HG03025 (cell line): ENCODE measurements at regions not wholly inside any gene's neighbourhood (a gene's known extent, or its start where the extent isn't known, plus 50 kb on each side); places are given as distances from the start of the nearest gene placed in this dataset.

Source experiments
- ATAC-seq: cut with Tn5 transposase; IDR thresholded peaks from one replicate; pipeline ENCODE4 v1.9.1; 2021; ENCODE audit warnings: mild to moderate bottlenecking, moderate library complexity; ENCODE audit not compliant: unreplicated experiment, low FRiP score

DNA sequence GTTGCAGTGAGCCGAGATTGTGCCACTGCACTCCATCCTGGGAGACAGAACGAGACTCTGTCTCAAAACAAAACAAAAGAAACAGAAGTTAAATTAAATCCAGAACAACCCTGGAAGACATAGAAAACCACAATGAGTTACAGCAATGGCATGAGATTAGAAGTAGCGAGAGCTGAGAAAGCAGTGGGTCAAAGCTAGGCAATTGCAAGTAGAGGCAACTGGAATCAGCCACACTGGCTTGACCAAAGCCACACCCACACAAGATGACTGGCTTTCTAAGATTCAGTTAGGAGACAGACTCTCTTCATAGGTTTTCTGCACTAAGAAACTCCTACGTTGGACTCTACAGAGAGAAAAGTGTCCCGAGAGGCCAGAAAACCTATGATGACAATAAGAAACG is 443.0 kb downstream of the GPM6A start:
- ATAC-seq = no peak

DNA sequence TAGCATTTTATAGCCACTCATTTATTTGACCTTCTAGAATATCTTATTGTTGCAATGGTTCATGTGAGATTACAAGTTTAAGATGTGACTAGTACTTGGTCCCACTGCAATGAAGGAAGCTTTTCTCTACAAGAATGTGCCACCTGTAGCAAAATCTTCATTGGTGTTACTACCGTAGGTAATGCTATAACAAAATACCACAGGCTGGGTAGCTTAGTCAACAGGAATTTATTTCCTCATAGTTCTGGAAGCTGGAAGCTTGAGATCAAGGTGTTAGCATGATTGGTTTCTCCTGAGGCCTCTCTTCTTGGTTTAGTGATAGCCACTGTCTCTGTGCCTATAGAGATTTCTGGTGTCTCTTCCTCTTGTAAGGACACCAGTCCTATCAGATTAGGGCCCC is 441.0 kb downstream of the GPM6A start:
- ATAC-seq = no peak

DNA sequence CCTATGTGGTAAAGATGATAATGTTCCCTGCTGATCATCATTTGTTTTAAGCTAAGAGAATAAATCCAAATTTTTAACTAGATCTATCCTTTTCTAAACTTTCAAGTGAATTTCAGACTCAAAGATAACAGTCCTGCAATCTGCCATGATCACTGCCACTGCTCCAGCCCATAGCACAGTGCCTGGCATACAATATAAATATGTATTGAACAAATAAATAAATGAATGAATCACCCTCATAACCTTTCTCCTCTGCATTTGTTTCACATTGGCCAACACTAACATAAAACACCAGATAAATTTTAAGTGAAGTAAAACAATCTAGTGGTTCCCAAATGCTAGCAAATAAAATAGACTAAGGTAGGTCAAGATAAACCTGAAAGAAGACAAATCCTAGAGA is 439.0 kb downstream of the GPM6A start:
- ATAC-seq = no peak

DNA sequence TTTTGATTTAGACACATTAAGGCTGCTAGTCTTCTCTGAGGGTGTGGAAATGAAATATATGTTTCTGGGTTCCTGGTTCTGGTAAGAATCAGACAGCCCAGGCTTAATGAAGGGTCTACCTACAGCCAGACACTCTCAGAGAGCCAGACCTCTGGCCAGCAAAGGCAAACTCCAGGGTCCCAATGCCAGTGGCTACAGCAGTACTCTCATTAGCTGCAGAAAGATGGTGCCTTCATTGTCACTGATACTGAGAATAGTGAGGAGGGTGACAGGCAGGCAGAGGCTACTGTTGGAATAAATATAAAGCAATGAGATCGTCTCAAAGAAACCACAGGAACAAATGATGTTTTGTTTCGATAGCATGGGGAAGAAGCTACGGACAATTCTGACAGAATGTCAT is 437.6 kb downstream of the GPM6A start:
- ATAC-seq = no peak

DNA sequence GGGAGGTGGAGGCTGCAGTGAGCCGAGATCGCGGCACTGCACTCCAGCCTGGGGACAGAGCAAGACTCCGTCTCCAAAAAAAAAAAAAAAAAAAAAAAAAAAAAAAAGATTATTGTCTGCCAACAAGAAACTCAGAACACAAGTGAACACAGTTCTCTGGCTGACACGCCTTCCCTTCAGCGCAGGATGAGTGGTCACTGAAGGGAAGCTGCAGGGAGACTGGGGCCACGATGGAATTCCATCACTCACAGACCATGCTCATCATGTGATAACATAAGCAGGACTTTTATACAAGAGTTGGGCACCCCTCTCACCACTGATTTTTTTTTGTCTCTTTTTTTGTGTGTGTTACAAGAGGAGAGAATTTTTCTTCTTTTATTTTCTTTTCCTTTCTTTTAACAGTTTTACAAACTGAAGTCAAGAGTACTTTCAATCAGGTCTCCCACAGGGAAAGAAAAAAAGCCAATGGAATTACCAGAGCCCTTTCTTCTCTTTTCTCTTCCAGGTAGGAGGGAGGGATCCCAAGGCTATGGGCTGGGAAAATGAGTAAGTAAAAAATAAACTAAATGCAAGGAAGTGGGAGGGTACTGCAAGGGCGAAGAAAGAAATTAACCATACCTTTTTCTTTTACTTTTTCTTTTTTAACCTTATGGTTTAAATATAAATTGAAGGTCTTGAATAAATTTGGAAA is 435.6 kb downstream of the GPM6A start:
- no peak for ATAC-seq

DNA sequence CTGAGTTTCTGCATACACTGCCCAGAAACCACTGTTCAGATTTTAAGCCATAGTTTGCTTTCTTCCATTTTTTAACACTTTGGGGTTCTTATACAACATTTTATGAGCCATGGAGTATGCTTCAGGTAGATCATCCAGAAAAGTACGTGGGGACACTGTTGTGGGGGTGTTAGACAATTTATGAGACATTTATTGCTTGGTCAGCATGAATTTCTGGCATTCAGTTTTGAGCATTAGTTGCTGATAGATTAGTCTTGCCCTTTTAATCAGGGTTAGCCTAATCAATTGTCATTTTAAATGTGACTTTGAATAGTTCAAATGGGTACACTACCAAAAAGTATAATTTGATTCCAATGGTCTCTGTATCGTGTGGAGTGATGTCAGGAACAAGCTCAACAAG is 434.9 kb downstream of the GPM6A start:
- no peak for ATAC-seq

DNA sequence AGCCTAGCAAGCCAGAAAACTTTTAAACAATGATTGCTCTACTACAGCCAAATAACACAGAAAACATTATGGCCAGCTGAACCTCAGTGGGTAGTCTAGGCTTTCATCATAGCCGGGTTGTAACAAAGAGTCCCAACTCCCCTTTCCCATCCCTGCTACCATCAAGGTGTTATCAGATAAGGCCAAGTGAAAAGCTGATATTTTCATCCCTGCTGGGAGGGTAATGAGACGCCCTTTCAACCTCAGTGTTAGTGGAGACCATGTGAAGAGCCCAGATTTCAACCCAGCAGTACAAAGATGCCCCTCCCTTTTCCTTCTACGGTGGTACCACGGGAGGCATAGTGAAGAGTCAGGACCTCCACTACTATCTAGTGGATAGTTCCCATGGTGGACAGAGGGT is 433.7 kb downstream of the GPM6A start:
- no peak for ATAC-seq

DNA sequence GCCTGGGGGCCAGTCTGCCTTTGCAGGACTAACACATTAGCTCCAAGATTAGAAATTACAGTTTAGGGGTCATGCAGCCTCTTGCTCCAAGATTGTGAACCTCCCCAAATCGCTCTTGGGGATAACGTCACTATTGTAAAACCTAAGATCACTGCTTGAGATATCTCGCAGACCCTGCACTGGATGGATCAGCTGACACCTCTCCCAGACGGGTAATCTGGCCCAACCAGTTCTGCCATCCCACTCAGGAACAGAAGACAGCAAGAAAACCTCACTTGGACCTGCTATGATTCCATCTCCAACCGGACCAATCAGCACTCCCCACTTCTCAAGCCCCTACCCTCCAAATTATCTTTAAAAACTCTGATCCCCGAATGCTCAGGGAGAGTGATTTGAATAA is 431.2 kb downstream of the GPM6A start:
- no peak for ATAC-seq

DNA sequence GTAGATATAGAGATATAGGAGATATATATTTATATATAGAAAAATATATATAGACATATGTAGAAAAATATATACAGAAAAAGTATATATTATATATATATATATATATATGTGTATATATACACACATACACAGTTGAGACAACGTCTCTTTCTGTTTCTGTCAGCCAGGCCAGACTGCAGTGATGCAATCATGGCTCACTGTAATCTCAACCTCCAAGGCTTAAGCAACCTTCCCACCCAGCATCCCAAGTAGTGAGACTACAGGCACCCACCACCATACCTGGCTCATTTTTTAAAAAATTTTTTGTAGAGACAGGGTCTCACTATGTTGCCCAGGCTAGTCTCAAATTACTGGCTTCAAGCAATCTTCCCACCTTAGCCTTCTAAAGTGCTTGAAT is 426.3 kb downstream of the GPM6A start:
- ATAC-seq = no peak

DNA sequence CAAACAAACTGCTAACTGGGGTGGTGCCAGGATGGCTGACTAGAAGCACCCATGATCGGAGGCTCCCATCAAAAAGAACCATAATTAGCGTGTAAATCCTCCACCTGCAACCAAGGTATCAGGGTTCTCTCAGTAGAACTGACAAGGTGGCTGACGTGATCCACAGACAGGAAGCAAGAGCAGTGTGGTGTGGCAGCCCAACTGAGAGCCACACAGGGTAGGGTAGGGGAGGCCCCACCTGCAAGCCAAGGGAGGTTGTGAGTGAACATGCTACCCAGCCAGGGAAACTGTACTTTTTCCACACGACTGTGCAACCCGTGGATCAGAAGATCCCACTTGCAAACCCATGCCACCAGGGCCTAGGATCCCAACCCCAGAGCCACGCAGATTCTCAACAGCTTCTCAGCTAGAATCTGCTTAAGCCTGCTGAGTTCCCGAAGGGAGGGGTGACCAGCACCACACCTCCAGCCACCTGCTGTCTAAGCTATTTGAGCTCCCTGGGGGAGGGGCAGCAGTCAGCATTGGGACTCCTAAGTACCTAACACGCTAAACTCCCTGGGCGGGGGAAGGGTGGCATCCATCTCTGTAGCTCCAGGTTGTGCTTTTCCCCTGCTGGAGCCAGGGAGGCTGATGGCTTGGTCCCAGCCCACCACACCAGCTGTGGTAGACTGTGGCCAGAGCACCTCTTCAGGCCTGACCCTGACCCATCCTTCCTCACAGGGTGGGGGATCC is 425.1 kb downstream of the GPM6A start:
- no peak for ATAC-seq

DNA sequence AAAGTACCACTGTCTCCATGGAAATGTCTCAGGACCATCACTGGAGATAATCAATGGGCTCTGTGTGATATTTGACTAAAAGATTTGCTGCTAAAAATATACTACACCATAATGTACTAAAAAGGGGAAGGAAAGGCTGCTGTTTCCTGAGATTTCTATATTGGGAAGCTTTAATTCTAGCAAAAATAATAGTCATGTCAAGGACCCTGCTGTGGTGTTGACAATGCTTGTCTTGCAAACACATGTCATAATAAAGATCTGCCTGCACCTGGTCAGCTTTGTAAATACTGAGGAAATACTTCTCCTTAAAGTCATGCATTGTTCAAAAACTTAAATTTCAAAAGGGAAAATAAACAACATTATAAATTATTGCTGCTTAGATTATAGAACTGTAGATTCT is 417.9 kb downstream of the GPM6A start:
- ATAC-seq = no peak

DNA sequence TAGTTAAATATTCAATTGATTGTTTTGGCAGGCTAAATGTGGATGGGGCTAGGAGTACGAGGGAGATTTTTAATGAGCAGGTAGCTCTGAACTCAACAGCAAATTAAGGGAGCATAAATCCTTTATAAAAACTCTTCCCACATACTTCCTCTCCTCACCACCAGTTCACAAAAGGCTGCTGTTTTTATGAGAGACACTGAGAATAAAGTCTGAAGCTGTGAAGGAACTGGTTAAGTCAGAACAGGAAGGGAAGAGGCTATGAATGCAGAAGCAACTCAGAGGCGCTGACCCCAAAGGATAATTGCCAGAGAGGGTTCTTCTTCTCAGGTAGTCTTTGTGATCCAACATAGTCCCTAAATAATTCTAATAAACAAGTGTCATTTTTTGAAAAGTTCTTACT is 406.1 kb downstream of the GPM6A start:
- no peak for ATAC-seq

DNA sequence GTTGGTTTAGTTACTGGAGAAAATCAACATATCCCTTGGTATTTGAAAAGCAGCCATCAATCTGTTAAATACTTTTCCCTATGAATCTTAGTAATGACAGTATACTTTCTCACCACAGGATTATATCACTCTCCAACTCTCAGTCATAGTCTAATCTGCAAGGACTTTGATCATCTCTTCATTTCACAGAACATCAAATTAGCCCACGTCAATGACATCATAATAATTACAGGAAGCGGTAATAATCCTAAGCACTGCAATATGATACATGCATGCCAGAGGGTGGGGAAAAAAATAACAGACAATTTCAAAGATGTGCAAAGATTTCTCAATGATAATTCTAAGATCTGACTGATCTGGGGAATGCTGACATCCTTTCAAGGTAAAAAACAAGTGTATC is 404.1 kb downstream of the GPM6A start:
- ATAC-seq = no peak

DNA sequence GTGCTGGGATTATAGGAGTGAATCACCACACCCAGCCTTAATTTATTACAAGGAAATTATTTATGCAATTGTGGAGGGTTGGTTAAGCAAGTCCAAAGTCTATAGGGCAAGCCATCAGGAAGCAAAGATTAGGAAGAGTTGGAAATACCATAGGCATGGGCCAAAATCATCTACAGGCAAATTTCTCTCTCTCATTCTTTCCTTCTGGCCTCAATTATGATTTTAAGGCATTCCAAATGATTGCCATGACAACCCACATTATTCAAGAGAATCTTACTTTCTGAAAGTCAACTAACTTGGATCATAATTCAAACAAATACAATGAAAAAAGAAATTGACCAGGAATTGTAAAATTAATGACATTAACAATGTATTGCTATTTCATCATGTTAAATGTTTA is 400.8 kb downstream of the GPM6A start:
- no peak for ATAC-seq

DNA sequence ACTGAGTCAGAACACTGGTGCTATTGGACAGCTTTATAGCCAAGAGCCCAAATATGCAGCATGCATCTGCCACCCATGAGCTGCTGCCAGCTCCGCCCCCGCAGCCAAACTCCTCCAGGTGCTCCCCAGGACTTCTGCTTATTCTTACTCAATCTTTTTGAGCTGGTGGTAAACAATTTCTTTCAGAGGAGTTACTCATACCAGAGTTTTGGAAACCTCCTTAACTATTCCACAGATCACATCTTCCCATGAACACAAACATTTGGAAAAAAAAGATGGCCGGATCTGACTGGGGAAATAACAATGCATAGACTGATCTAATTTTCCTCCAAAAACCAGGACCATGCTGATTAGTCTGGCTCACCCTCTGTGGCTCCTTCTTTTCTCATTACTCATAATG is 399.9 kb downstream of the GPM6A start:
- no peak for ATAC-seq

DNA sequence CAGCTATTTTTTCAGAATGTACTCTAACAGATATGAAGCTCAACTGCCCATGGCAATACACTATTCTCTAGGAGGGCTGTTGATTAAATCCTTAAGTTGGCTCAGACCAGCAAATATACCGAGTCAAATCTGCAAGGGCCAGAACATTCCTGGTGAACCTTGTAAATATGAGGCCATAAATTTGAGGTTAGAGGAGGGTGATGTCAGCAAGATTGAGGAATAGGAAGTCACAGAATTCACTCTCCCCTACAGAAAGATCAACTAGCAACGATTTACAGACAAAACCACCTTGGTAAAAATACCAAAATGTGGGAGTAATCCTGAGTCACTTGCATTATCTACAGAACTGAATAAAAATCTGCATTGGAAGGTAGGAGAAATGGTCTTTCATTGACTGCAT is 399.3 kb downstream of the GPM6A start:
- ATAC-seq = no peak

DNA sequence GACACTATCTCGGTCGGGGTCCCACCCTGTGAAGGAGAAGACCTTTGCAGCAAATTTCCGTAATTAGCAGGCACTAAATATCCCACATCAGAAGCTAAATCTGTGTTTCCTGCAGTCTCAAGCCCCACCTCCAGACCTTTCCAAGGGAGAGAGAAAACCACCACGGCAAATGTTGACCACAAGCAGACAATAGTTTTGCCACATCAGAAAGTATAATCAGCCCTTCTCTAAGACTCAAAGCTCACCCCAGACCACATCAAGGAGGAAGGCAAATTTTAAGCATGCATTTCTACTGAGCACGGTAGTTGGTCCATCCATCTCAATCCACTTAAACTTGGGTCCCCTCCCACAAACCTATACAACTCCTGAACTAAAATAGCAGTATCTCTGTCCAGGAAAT is 398.5 kb downstream of the GPM6A start:
- ATAC-seq = no peak

DNA sequence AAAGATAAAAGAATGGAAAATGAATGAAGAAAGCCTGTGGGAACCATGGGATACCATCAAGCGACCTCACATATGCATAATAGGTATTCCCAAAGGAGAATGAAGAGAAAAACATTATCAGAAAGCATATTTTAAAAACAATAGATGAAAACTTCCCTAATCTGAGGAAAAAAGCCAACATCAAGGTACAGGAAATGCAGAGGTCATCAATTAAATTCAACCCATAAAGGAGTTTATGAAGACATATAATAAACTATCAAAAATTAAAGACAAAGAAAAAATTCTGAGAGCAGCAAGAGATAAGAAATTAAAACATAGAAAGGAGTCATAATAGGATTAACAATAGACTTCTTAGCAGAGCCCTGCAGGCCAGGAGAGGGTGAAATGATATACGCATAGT is 397.5 kb downstream of the GPM6A start:
- no peak for ATAC-seq

DNA sequence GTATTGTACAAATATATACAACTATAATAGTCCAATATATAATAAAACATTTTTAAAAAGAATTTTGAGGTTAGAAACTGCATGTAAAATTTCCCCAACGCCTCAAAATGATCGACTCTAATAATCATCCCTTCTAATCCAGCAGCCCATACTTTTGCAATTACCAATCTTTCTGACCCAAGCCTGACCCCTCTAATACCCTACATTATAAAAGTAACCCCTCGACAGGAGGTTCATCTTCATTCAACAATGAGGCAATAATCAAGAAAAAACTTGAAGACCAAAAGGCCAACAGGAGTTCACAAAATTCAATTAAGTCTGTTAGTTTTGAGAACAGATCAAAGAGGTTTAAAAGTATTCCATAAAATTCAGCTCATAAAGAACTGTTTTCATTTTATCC is 393.5 kb downstream of the GPM6A start:
- ATAC-seq = no peak

DNA sequence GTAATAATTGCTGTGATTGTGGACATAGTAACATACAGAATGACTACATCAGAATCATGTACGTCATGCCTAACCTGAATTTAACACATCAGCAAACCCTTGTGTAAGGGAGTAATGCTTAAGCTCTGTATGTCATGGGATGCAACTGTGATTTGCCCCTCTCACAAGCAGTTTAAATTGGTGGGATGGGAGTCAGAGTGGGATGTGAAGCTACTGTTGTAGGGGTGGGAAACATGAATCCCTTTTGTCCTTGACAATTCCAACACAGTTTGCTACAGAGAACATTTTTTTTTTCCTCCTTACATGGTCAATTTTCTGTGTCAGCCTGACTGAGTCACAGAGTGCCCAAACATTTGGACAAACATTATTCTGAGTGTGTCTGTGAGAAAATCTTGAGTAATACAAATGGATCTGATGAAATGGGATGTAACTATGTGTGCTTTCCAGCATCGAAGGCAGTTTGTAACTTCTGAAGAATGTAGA is 392.8 kb downstream of the GPM6A start:
- ATAC-seq = no peak

DNA sequence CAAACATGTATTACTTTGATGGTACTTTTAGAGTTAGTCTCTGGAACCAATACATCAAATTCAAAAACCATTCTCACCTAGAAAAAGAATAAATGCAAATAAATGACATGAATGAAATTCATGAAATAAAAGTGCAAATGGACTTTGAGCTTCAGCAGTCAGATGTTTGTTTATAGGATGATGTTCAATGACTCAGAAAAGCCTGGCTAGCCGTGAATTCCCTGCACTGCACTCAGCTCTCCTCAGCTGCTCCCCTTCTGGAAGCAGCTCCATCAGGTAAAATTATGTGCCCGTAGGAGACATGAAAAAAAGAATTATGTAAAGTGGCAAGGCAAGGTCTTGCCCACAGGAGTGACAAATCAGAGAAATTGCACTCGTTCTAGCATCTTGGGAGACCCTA is 390.6 kb downstream of the GPM6A start:
- no peak for ATAC-seq

DNA sequence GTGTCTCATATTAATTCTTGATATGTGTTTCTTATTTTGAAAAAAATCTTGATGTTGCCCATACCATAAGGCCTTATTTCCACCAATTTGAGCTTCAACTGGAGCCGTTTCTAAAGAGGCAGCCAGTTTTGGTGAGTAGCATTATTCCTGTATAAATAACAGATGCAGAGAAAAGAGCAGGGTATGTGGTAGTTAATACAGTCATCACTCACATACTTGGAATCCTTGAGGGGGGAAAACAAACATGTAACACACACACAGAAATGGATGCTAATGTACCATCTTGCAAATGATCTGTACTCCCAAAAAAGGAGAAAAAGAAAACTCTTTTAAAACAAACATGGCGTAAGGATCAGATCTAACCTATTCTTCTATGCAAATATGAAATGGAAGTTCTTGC is 389.7 kb downstream of the GPM6A start:
- ATAC-seq = no peak
